ENCODE measurements at regions not wholly inside any gene's neighbourhood (a gene's known extent, or its start where the extent isn't known, plus 50 kb on each side); places are given as distances from the start of the nearest gene placed in this dataset.

DNA sequence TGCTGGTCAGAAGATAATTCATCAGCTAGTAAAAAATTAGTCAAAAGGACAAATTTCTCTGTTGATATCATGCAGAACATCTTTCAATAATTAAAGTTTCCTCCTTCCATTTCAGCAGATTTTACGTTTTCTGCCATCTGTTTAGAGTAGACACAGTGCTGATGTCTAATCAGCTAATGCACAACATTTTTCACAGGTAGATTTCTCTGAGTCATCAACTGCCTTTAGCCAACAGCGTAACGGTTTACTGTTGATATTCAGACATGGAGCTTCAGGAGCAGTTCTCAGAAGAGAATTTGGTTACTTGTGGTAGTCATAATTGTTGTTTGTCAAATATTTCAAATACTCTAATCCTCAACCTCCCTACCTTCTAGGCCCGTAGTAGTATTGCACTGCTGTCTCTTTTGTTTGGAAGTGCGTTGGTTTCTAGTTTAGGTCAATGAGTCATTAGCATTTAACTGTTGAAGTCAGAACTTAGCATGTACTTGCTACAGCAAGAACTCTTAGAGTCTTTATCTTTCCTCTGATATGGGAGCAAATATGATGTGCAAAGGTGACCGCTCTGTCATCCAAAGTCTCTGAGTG lies 86.8 kb upstream of the TFPI start:
- DNase-seq (ENCODE audit: extremely low spot score, unreplicated experiment): no peak
- Mint-ChIP-seq H3K36me3 (no peaks in the 10 kb centered on the region), H3K9me3 (no peaks in the 10 kb centered on the region), H3K4me3 (no peak overlapping the region), H3K4me1 (ENCODE audit: unreplicated experiment) (no peaks in the 10 kb centered on the region), H3K27ac (no peak overlapping the region), H3K27me3 (no peaks in the 10 kb centered on the region)
- no peak for TF ChIP-seq CTCF (conservative IDR thresholded peaks at IDR 0.05)

GRCh38 chr2:187642498-187642897 lies 88.3 kb upstream of the TFPI start:
- H3K4me3 Mint-ChIP-seq: no peak overlapping the region
- no peak for TF ChIP-seq CTCF (conservative IDR thresholded peaks at IDR 0.05)
- H3K36me3 Mint-ChIP-seq: no peaks in the 10 kb centered on the region
- no peaks in the 10 kb centered on the region for H3K9me3 Mint-ChIP-seq
- no peaks in the 10 kb centered on the region for H3K27me3 Mint-ChIP-seq
- H3K27ac Mint-ChIP-seq: no peak overlapping the region
- DNase-seq (ENCODE audit: extremely low spot score, unreplicated experiment): no peak
- H3K4me1 Mint-ChIP-seq (ENCODE audit: unreplicated experiment): no peaks in the 10 kb centered on the region

DNA sequence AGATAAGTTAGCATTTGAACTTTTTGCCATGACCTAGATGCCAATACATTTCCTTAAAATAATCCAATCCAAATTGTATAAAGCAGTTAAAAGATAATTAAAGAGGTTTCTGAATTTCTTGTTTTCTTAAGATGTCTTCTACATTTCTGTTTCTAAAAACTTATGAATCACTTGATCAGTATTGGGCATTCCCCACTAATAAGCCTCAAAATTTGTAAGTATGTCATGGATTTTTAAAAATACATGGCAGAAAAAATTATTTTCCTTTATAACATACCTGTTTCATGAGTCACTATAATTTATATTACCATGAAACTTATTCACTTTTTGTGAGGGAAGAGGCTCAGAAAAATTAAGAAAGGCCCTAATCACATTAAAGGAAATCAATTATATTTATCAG lies 90.3 kb upstream of the TFPI start:
- H3K4me3 Mint-ChIP-seq: no peak overlapping the region
- no peak for DNase-seq (ENCODE audit: extremely low spot score, unreplicated experiment)
- no peaks in the 10 kb centered on the region for H3K4me1 Mint-ChIP-seq (ENCODE audit: unreplicated experiment)
- no peak for TF ChIP-seq CTCF (conservative IDR thresholded peaks at IDR 0.05)
- no peaks in the 10 kb centered on the region for H3K27me3 Mint-ChIP-seq
- no peak overlapping the region for H3K27ac Mint-ChIP-seq
- no peaks in the 10 kb centered on the region for H3K9me3 Mint-ChIP-seq
- H3K36me3 Mint-ChIP-seq: no peaks in the 10 kb centered on the region

GRCh38 chr2:187644981-187645380 lies 90.7 kb upstream of the TFPI start:
- DNase-seq (ENCODE audit: extremely low spot score, unreplicated experiment): no peak
- no peaks in the 10 kb centered on the region for H3K9me3 Mint-ChIP-seq
- H3K27ac Mint-ChIP-seq: no peak overlapping the region
- H3K27me3 Mint-ChIP-seq: no peaks in the 10 kb centered on the region
- no peaks in the 10 kb centered on the region for H3K36me3 Mint-ChIP-seq
- no peaks in the 10 kb centered on the region for H3K4me1 Mint-ChIP-seq (ENCODE audit: unreplicated experiment)
- no peak for TF ChIP-seq CTCF (conservative IDR thresholded peaks at IDR 0.05)
- H3K4me3 Mint-ChIP-seq: no peak overlapping the region

DNA sequence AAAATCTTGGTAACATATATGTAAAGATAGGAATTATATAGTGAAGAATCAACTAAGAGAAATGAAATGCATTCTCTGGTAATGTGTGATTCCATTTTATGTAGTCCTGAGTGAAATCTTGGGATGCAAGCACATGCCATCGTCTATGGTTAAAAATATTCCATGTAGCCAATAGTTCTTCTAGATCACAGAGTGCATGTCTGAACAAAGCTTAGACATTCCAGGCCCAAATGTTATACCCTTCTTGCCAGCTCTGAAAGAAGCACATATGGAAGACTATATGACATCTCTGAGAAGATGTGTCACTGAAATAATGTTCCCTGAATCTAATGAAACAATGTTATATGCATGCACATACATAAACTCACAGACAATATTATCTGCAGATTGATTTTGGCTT lies 92.3 kb upstream of the TFPI start:
- TF ChIP-seq CTCF (conservative IDR thresholded peaks at IDR 0.05): no peak
- Mint-ChIP-seq H3K9me3 (no peaks in the 10 kb centered on the region), H3K4me3 (no peak overlapping the region), H3K4me1 (ENCODE audit: unreplicated experiment) (no peaks in the 10 kb centered on the region), H3K36me3 (no peaks in the 10 kb centered on the region), H3K27me3 (no peaks in the 10 kb centered on the region), H3K27ac (no peak overlapping the region)
- no peak for DNase-seq (ENCODE audit: extremely low spot score, unreplicated experiment)

DNA sequence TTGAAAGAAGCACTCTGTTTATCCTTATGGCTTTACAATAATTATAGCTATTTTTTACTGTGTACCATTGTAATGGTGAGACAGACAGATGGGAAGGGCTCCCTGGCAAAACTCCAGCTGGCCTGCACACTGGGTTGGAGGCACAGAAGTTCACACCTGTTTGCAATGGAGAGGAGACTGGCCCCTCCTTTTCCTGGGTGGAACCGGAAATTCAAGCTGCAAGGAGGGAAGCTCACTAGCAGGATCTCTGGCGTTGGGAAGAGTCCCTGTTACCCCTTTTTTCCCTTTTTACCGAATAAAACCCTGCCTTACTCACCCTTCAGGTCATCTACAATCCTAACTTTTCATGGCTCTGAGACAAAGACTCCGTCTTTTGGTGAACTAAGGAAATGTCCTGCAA lies 100.3 kb upstream of the TFPI start:
- no peak for TF ChIP-seq CTCF (conservative IDR thresholded peaks at IDR 0.05)
- Mint-ChIP-seq H3K4me3 (no peak overlapping the region), H3K27me3 (no peaks in the 10 kb centered on the region), H3K9me3 (no peaks in the 10 kb centered on the region), H3K4me1 (ENCODE audit: unreplicated experiment) (no peaks in the 10 kb centered on the region), H3K36me3 (no peaks in the 10 kb centered on the region), H3K27ac (no peak overlapping the region)
- DNase-seq (ENCODE audit: extremely low spot score, unreplicated experiment): no peak

Data from type B pancreatic cell (in vitro differentiated cells).